ENCODE measurements at regions not wholly inside any gene's neighbourhood (a gene's known extent, or its start where the extent isn't known, plus 50 kb on each side); places are given as distances from the start of the nearest gene placed in this dataset.
"Not testable (repeated sequence)": the region's sequence is repeated elsewhere in the genome, so short reads cannot be mapped to it uniquely, and the experiment has no call there.

DNA sequence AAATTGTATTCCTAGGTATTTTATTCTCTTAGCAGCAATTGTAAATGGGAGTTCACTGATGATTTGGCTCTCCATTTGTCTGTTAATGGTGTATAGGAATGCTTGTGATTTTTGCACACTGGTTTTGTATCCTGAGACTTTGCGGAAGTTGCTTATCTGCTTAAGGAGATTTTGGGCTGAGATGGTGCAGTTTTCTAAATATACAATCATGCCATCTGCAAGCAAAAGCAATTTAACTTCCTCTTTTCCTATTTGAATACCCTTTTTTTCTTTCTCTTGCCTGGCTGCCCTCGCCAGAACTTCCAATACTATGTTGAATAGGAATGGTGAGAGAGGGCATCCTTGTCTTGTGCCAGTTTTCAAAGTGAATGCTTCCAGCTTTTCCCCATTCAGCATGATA lies 1643.9 kb upstream of the ADGRL3 start:
- H2AFZ ChIP-seq (ENCODE audit: low read length); H4K5ac ChIP-seq (ENCODE audit: insufficient read length, low read depth, low read length); H3K27ac ChIP-seq (ENCODE audit: low read depth, low read length); H3K9me3 ChIP-seq (ENCODE audit: insufficient read depth in 2 of 2, low read depth in 1 of 2, low read length in 1 of 2); CTCF ChIA-PET (ENCODE audit: partially characterized antibody); H3K18ac ChIP-seq (ENCODE audit: extremely low read depth, low read length); POLR2A ChIA-PET (ENCODE audit: partially characterized antibody); H3K56ac ChIP-seq (replicated peaks; ENCODE audit: insufficient read length, low read depth, low read length); H3K79me1 ChIP-seq (ENCODE audit: low read depth, low read length); H3K79me2 ChIP-seq (ENCODE audit: control insufficient read depth in 1 of 2, insufficient read depth in 2 of 2, low read length in 2 of 2); FAIRE-seq; H3K23ac ChIP-seq (ENCODE audit: insufficient read length); H3K36me3 ChIP-seq (ENCODE audit: control insufficient read depth in 2 of 4, insufficient read depth in 4 of 4, low read length in 3 of 4); H3K4me2 ChIP-seq (ENCODE audit: insufficient read depth in 1 of 2, low read depth in 2 of 2, low read length in 2 of 2); H2BK120ac ChIP-seq (replicated peaks; ENCODE audit: low read depth, low read length); H2BK15ac ChIP-seq (ENCODE audit: low read length); H2BK5ac ChIP-seq (ENCODE audit: low read depth, low read length); H2BK20ac ChIP-seq (ENCODE audit: low read length); H4K91ac ChIP-seq (replicated peaks; ENCODE audit: insufficient read length, low read length); H4K20me1 ChIP-seq (replicated peaks in 1 of 2; ENCODE audit: control insufficient read depth in 1 of 2, insufficient read depth in 2 of 2, low read length in 2 of 2); H3K9ac ChIP-seq (replicated peaks in 1 of 4; ENCODE audit: extremely low read depth in 1 of 4, low read depth in 3 of 4, low read length in 3 of 4); H4K8ac ChIP-seq (ENCODE audit: extremely low read depth, insufficient read depth, low read length); DNase-seq (ENCODE audit: low read depth in 1 of 2, low spot score in 2 of 2); H3K4me3 ChIP-seq (ENCODE audit: extremely low read depth in 1 of 4, insufficient read depth in 2 of 4, low read depth in 3 of 4, low read length in 4 of 4); H2BK12ac ChIP-seq (ENCODE audit: low read depth, low read length); H3K4ac ChIP-seq (replicated peaks; ENCODE audit: insufficient read length, low read depth, low read length); H3K27me3 ChIP-seq (replicated peaks in 1 of 4; ENCODE audit: control insufficient read depth in 3 of 4, extremely low read depth in 1 of 4, insufficient read depth in 3 of 4, low read length in 3 of 4); H3K14ac ChIP-seq (ENCODE audit: insufficient read length); H3K4me1 ChIP-seq (replicated peaks in 1 of 4; ENCODE audit: control insufficient read depth in 3 of 4, insufficient read depth in 4 of 4, low read length in 3 of 4); H3K23me2 ChIP-seq (ENCODE audit: low read depth, low read length); H2AK5ac ChIP-seq (ENCODE audit: low read depth, low read length): not testable (repeated sequence)
- WGBS, 2 experiments (ENCODE audit: extremely low coverage in 1 of 2, insufficient coverage in 1 of 2, insufficient read length in 1 of 2, insufficient replicate concordance in 2 of 2, low coverage in 1 of 2, low lambda C conversion rate in 2 of 2, missing lambda C conversion rate in 1 of 2) = 86% methylated on average over 2 of the region's 2 CpGs; no CpG with 5 or more reads in 1 of the 2 experiments

GRCh38 chr4:59560141-59560648 lies 1639.9 kb upstream of the ADGRL3 start:
- H3K9me3 ChIP-seq (ENCODE audit: insufficient read depth in 2 of 2, low read depth in 1 of 2, low read length in 1 of 2); H3K4me1 ChIP-seq (replicated peaks in 1 of 4; ENCODE audit: control insufficient read depth in 3 of 4, insufficient read depth in 4 of 4, low read length in 3 of 4); H4K8ac ChIP-seq (ENCODE audit: extremely low read depth, insufficient read depth, low read length); H3K4me2 ChIP-seq (ENCODE audit: insufficient read depth in 1 of 2, low read depth in 2 of 2, low read length in 2 of 2); H2BK12ac ChIP-seq (ENCODE audit: low read depth, low read length); H3K4me3 ChIP-seq (ENCODE audit: extremely low read depth in 1 of 4, insufficient read depth in 2 of 4, low read depth in 3 of 4, low read length in 4 of 4); H2AK5ac ChIP-seq (ENCODE audit: low read depth, low read length); H4K91ac ChIP-seq (replicated peaks; ENCODE audit: insufficient read length, low read length); H3K4ac ChIP-seq (replicated peaks; ENCODE audit: insufficient read length, low read depth, low read length); H3K79me2 ChIP-seq (ENCODE audit: control insufficient read depth in 1 of 2, insufficient read depth in 2 of 2, low read length in 2 of 2); H3K36me3 ChIP-seq (ENCODE audit: control insufficient read depth in 2 of 4, insufficient read depth in 4 of 4, low read length in 3 of 4); H3K23me2 ChIP-seq (ENCODE audit: low read depth, low read length); CTCF ChIA-PET (ENCODE audit: partially characterized antibody); H3K18ac ChIP-seq (ENCODE audit: extremely low read depth, low read length); H2BK5ac ChIP-seq (ENCODE audit: low read depth, low read length); H2BK15ac ChIP-seq (ENCODE audit: low read length); H3K79me1 ChIP-seq (ENCODE audit: low read depth, low read length); POLR2A ChIA-PET (ENCODE audit: partially characterized antibody); FAIRE-seq; H3K56ac ChIP-seq (replicated peaks; ENCODE audit: insufficient read length, low read depth, low read length); H3K9ac ChIP-seq (replicated peaks in 1 of 4; ENCODE audit: extremely low read depth in 1 of 4, low read depth in 3 of 4, low read length in 3 of 4); H3K27me3 ChIP-seq (replicated peaks in 1 of 4; ENCODE audit: control insufficient read depth in 3 of 4, extremely low read depth in 1 of 4, insufficient read depth in 3 of 4, low read length in 3 of 4); H2BK120ac ChIP-seq (replicated peaks; ENCODE audit: low read depth, low read length); H2BK20ac ChIP-seq (ENCODE audit: low read length); H4K5ac ChIP-seq (ENCODE audit: insufficient read length, low read depth, low read length); H3K14ac ChIP-seq (ENCODE audit: insufficient read length); H3K23ac ChIP-seq (ENCODE audit: insufficient read length); DNase-seq (ENCODE audit: low read depth in 1 of 2, low spot score in 2 of 2); H4K20me1 ChIP-seq (replicated peaks in 1 of 2; ENCODE audit: control insufficient read depth in 1 of 2, insufficient read depth in 2 of 2, low read length in 2 of 2); H3K27ac ChIP-seq (ENCODE audit: low read depth, low read length): not testable (repeated sequence)
- WGBS, 2 experiments (ENCODE audit: extremely low coverage in 1 of 2, insufficient coverage in 1 of 2, insufficient read length in 1 of 2, insufficient replicate concordance in 2 of 2, low coverage in 1 of 2, low lambda C conversion rate in 2 of 2, missing lambda C conversion rate in 1 of 2) = 93% methylated on average over 9 of the region's 9 CpGs; no CpG with 5 or more reads in 1 of the 2 experiments
- H2AFZ ChIP-seq (ENCODE audit: low read length) = peak overlapping the region; percentile 62
